GM23338 (cell line): ENCODE measurements at regions not wholly inside any gene's neighbourhood (a gene's known extent, or its start where the extent isn't known, plus 50 kb on each side); places are given as distances from the start of the nearest gene placed in this dataset.

Source experiments
- NANOG ChIP-seq: IDR thresholded peaks from 2 replicates; pipeline ENCODE4 v1.6.1; 2016; ENCODE audit warnings: antibody characterized with exemption, borderline replicate concordance
- REST ChIP-seq: IDR thresholded peaks from one replicate; pipeline ENCODE4 v1.6.1; 2018; ENCODE audit warnings: antibody characterized with exemption; ENCODE audit not compliant: unreplicated experiment
- ZNF462 ChIP-seq: fragments of 250-450 bp; sonication (Bioruptor Pico); IDR thresholded peaks from 2 replicates; pipeline ENCODE4 v1.5.0; 2020; ENCODE audit warnings: mild to moderate bottlenecking, moderate library complexity
- TF ChIP-seq, protein P1 (sequence below): IDR thresholded peaks from 2 replicates; pipeline ENCODE4 v1.6.1; 2016; ENCODE audit warnings: antibody characterized with exemption

DNA sequence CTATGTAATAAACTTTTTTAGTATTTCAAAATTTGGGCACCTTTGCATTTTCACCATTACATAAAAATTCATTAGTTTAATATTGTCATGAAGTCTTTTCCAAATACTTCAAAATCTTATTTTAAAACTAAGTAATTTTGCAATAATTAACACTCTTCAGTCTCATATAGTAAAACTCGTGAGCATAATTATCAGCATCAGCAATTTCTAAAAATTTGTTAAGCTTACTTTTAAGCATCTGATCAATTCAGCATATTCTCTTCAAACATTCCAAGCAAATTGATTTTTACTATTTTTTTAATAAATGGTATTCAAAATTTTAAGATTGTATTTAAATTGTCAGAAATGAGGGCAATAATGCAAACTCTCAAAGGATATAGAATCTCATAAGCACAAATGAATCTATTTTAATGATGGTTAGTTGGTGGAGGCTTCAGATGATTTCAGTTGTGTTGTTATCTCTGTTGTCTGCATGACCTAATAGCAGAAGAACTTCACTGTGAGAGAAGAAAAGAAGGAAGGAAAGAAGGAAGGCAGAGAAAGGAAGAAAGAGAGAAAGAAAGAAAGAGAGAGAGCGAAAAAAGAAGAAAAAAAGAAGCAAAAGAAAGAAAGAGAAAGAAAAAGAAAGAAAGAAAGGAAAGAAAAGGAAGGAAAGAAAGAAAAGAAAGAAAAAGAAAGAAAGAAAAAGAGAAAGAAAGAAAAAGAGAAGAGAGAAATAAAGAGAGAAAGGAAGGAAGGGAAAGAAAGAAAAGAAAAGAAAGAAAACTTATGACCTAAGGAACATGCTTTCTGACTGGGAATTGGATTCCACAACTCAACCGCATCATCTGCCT is 860.5 kb downstream of the NCAM2 start (continued):
- TF ChIP-seq REST (no peak), NANOG (no peak), ZNF462 (CRISPR knock-in tag) (no peak)
- TF ChIP-seq, protein P1, sequence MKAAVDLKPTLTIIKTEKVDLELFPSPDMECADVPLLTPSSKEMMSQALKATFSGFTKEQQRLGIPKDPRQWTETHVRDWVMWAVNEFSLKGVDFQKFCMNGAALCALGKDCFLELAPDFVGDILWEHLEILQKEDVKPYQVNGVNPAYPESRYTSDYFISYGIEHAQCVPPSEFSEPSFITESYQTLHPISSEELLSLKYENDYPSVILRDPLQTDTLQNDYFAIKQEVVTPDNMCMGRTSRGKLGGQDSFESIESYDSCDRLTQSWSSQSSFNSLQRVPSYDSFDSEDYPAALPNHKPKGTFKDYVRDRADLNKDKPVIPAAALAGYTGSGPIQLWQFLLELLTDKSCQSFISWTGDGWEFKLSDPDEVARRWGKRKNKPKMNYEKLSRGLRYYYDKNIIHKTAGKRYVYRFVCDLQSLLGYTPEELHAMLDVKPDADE: no peak
